Activated naive CD8-positive, alpha-beta T cell treated with anti-CD3 and anti-CD28 coated beads, Interleukin-2, amount 10 ng/mL, durations not matched to agents 7 days and 5 days (primary cell): ENCODE measurements at regions not wholly inside any gene's neighbourhood (a gene's known extent, or its start where the extent isn't known, plus 50 kb on each side); places are given as distances from the start of the nearest gene placed in this dataset.

ENCODE experiments used
- ATAC-seq: fragments of 150-1000 bp; cut with Tn5 transposase; one replicate; pipeline ENCODE4 v1.10.0; 2021; ENCODE audit warnings: low read depth, moderate library complexity
- POLR2A ChIA-PET: fragments of 350-600 bp; sonication (Branson Sonifier 250); formaldehyde crosslinking; loops from one replicate; lab custom pipeline; 2021; ENCODE audit warnings: antibody characterized with exemption; lab: Charles Lee
- DNase-seq: peaks from one replicate; pipeline ENCODE4 v3.0.0; 2021
- H3K27ac Mint-ChIP-seq: one replicate; pipeline ENCODE4 v1.8.0; 2022; ENCODE audit warnings: mild to moderate bottlenecking, mixed read lengths
- H3K27me3 Mint-ChIP-seq: one replicate; pipeline ENCODE4 v1.8.0; 2022; ENCODE audit warnings: mild to moderate bottlenecking, moderate library complexity, mixed read lengths
- H3K36me3 Mint-ChIP-seq: one replicate; pipeline ENCODE4 v1.8.0; 2021; ENCODE audit warnings: mild to moderate bottlenecking, mixed read lengths
- H3K4me1 Mint-ChIP-seq: one replicate; pipeline ENCODE4 v1.8.0; 2021; ENCODE audit warnings: mixed read lengths
- H3K4me3 Mint-ChIP-seq: one replicate; pipeline ENCODE4 v1.8.0; 2022; ENCODE audit warnings: mild to moderate bottlenecking, moderate library complexity, mixed read lengths
- H3K9me3 Mint-ChIP-seq: one replicate; pipeline ENCODE4 v1.8.0; 2021; ENCODE audit warnings: mixed read lengths

GRCh38 chr10:61356354-61356753 is 96.8 kb downstream of the TMEM26 start:
- Mint-ChIP-seq H3K27me3 (no peaks in the 10 kb centered on the region), H3K36me3 (no peaks in the 10 kb centered on the region), H3K27ac (no peak overlapping the region), H3K9me3 (no peaks in the 10 kb centered on the region), H3K4me1 (no peaks in the 10 kb centered on the region), H3K4me3 (no peak overlapping the region)
- DNase-seq (no peak), ATAC-seq (no peak)
- POLR2A ChIA-PET, result no interaction called here

GRCh38 chr10:61355211-61355610 is 98.0 kb downstream of the TMEM26 start:
- Mint-ChIP-seq H3K27ac (no peak overlapping the region), H3K4me3 (no peak overlapping the region), H3K27me3 (no peaks in the 10 kb centered on the region), H3K4me1 (no peaks in the 10 kb centered on the region), H3K9me3 (no peaks in the 10 kb centered on the region), H3K36me3 (no peaks in the 10 kb centered on the region)
- ATAC-seq, result no peak
- no peak for DNase-seq
- POLR2A ChIA-PET, result no interaction called here

- POLR2A ChIA-PET, result no interaction called here
- DNase-seq (no peak), ATAC-seq (no peak)
- H3K27me3 Mint-ChIP-seq, result no peaks in the 10 kb centered on the region
- no peaks in the 10 kb centered on the region for H3K4me1 Mint-ChIP-seq
- no peaks in the 10 kb centered on the region for H3K36me3 Mint-ChIP-seq
- no peak overlapping the region for H3K4me3 Mint-ChIP-seq
- no peak overlapping the region for H3K27ac Mint-ChIP-seq
- no peaks in the 10 kb centered on the region for H3K9me3 Mint-ChIP-seq
Observed at GRCh38 chr10:61354401-61354975, 98.7 kb downstream of the TMEM26 start.

GRCh38 chr10:61350794-61351193 is 102.4 kb downstream of the TMEM26 start:
- ATAC-seq, result no peak
- H3K4me1 Mint-ChIP-seq, result no peaks in the 10 kb centered on the region
- H3K27me3 Mint-ChIP-seq, result no peaks in the 10 kb centered on the region
- no peak overlapping the region for H3K27ac Mint-ChIP-seq
- DNase-seq, result no peak
- POLR2A ChIA-PET, result no interaction called here
- H3K4me3 Mint-ChIP-seq, result no peak overlapping the region
- no peaks in the 10 kb centered on the region for H3K9me3 Mint-ChIP-seq
- no peaks in the 10 kb centered on the region for H3K36me3 Mint-ChIP-seq

GRCh38 chr10:61350068-61350467 is 103.1 kb downstream of the TMEM26 start:
- POLR2A ChIA-PET, result no interaction called here

GRCh38 chr10:61346796-61347413 is 106.3 kb downstream of the TMEM26 start:
- no peaks in the 10 kb centered on the region for H3K27me3 Mint-ChIP-seq
- H3K9me3 Mint-ChIP-seq, result peaks cover 2% of the 10 kb centered on the region
- no peak overlapping the region for H3K27ac Mint-ChIP-seq
- ATAC-seq (no peak), DNase-seq (no peak)
- H3K4me1 Mint-ChIP-seq, result peaks cover 8% of the 10 kb centered on the region
- POLR2A ChIA-PET, result no interaction called here
- H3K36me3 Mint-ChIP-seq, result no peaks in the 10 kb centered on the region
- H3K4me3 Mint-ChIP-seq, result no peak overlapping the region

More at GRCh38 chr10:61350068-61350467, 103.1 kb downstream of the TMEM26 start:
- H3K27me3 Mint-ChIP-seq, result no peaks in the 10 kb centered on the region
- no peak overlapping the region for H3K27ac Mint-ChIP-seq
- H3K4me1 Mint-ChIP-seq, result no peaks in the 10 kb centered on the region
- DNase-seq, result no peak
- H3K9me3 Mint-ChIP-seq, result no peaks in the 10 kb centered on the region
- ATAC-seq, result no peak
- H3K36me3 Mint-ChIP-seq, result no peaks in the 10 kb centered on the region
- no peak overlapping the region for H3K4me3 Mint-ChIP-seq

- peaks cover 2% of the 10 kb centered on the region for H3K9me3 Mint-ChIP-seq
- no peak overlapping the region for H3K4me3 Mint-ChIP-seq
- no peaks in the 10 kb centered on the region for H3K36me3 Mint-ChIP-seq
- H3K27me3 Mint-ChIP-seq, result no peaks in the 10 kb centered on the region
- H3K27ac Mint-ChIP-seq, result no peak overlapping the region
- DNase-seq (no peak), ATAC-seq (no peak)
- POLR2A ChIA-PET, result no interaction called here
- peaks cover 8% of the 10 kb centered on the region for H3K4me1 Mint-ChIP-seq
Observed at GRCh38 chr10:61343796-61344195, 109.4 kb downstream of the TMEM26 start.

- DNase-seq (no peak), ATAC-seq (peak; percentile 63)
- peak overlapping the region; percentile 63 for H3K27ac Mint-ChIP-seq
- POLR2A ChIA-PET, result no interaction called here
- peaks cover 8% of the 10 kb centered on the region for H3K4me1 Mint-ChIP-seq
- no peaks in the 10 kb centered on the region for H3K27me3 Mint-ChIP-seq
- H3K36me3 Mint-ChIP-seq, result no peaks in the 10 kb centered on the region
- no peak overlapping the region for H3K4me3 Mint-ChIP-seq
- H3K9me3 Mint-ChIP-seq, result peaks cover 2% of the 10 kb centered on the region
Observed at GRCh38 chr10:61342858-61343572, 110.2 kb downstream of the TMEM26 start.

- Mint-ChIP-seq H3K9me3 (peaks cover 2% of the 10 kb centered on the region), H3K4me3 (no peak overlapping the region), H3K27ac (no peak overlapping the region), H3K4me1 (peaks cover 8% of the 10 kb centered on the region), H3K27me3 (no peaks in the 10 kb centered on the region), H3K36me3 (no peaks in the 10 kb centered on the region)
- POLR2A ChIA-PET, result no interaction called here
- DNase-seq (no peak), ATAC-seq (no peak)
Observed at GRCh38 chr10:61341008-61341407, 112.2 kb downstream of the TMEM26 start.

GRCh38 chr10:61338146-61338545 is 115.0 kb downstream of the TMEM26 start:
- POLR2A ChIA-PET, result no interaction called here
- no peak for DNase-seq
- Mint-ChIP-seq H3K4me3 (no peak overlapping the region), H3K27ac (no peak overlapping the region), H3K9me3 (peaks cover 2% of the 10 kb centered on the region), H3K27me3 (no peaks in the 10 kb centered on the region), H3K36me3 (no peaks in the 10 kb centered on the region), H3K4me1 (peaks cover 8% of the 10 kb centered on the region)
- no peak for ATAC-seq

GRCh38 chr10:61337741-61338140 is 115.4 kb downstream of the TMEM26 start:
- POLR2A ChIA-PET, result no interaction called here

GRCh38 chr10:61336831-61337230 is 116.3 kb downstream of the TMEM26 start:
- H3K9me3 Mint-ChIP-seq, result no peaks in the 10 kb centered on the region
- H3K36me3 Mint-ChIP-seq, result no peaks in the 10 kb centered on the region
- ATAC-seq (no peak), DNase-seq (no peak)
- H3K4me3 Mint-ChIP-seq, result no peak overlapping the region
- no peak overlapping the region for H3K27ac Mint-ChIP-seq
- no peaks in the 10 kb centered on the region for H3K4me1 Mint-ChIP-seq
- POLR2A ChIA-PET, result no interaction called here
- H3K27me3 Mint-ChIP-seq, result no peaks in the 10 kb centered on the region

More at GRCh38 chr10:61337741-61338140, 115.4 kb downstream of the TMEM26 start:
- ATAC-seq (no peak), DNase-seq (no peak)
- H3K36me3 Mint-ChIP-seq, result no peaks in the 10 kb centered on the region
- no peaks in the 10 kb centered on the region for H3K27me3 Mint-ChIP-seq
- H3K4me3 Mint-ChIP-seq, result no peak overlapping the region
- H3K9me3 Mint-ChIP-seq, result peaks cover 2% of the 10 kb centered on the region
- peaks cover 5% of the 10 kb centered on the region for H3K4me1 Mint-ChIP-seq
- H3K27ac Mint-ChIP-seq, result no peak overlapping the region

- Mint-ChIP-seq H3K4me3 (no peak overlapping the region), H3K4me1 (no peaks in the 10 kb centered on the region), H3K36me3 (no peaks in the 10 kb centered on the region), H3K9me3 (peaks cover 1% of the 10 kb centered on the region), H3K27me3 (no peaks in the 10 kb centered on the region), H3K27ac (no peak overlapping the region)
- DNase-seq (no peak), ATAC-seq (no peak)
- POLR2A ChIA-PET, result no interaction called here
Observed at GRCh38 chr10:61335359-61335758, 117.8 kb downstream of the TMEM26 start.

GRCh38 chr10:61332581-61332980 is 120.6 kb downstream of the TMEM26 start:
- no peak for ATAC-seq
- POLR2A ChIA-PET, result no interaction called here
- Mint-ChIP-seq H3K27ac (no peak overlapping the region), H3K4me3 (no peak overlapping the region), H3K27me3 (no peaks in the 10 kb centered on the region), H3K36me3 (no peaks in the 10 kb centered on the region), H3K9me3 (peaks cover 3% of the 10 kb centered on the region), H3K4me1 (no peaks in the 10 kb centered on the region)
- no peak for DNase-seq
